HG03460 (cell line): ENCODE measurements at regions not wholly inside any gene's neighbourhood (a gene's known extent, or its start where the extent isn't known, plus 50 kb on each side); places are given as distances from the start of the nearest gene placed in this dataset.
"Not testable (repeated sequence)": the region's sequence is repeated elsewhere in the genome, so short reads cannot be mapped to it uniquely, and the experiment has no call there.

Source experiments
- ATAC-seq: cut with Tn5 transposase; IDR thresholded peaks from one replicate; pipeline ENCODE4 v1.9.1; 2021; ENCODE audit not compliant: unreplicated experiment

GRCh38 chr6:131336596-131336995 lies 201.3 kb downstream of the AKAP7 start:
- no peak for ATAC-seq

- not testable (repeated sequence) for ATAC-seq
Measured at GRCh38 chr6:131346896-131347295, 211.6 kb downstream of the AKAP7 start.

- no peak for ATAC-seq
Measured at GRCh38 chr6:131348572-131348971, 213.3 kb downstream of the AKAP7 start.

- no peak for ATAC-seq
Measured at GRCh38 chr6:131349199-131349598, 213.9 kb downstream of the AKAP7 start.

- no peak for ATAC-seq
Measured at GRCh38 chr6:131353106-131353505, 217.8 kb downstream of the AKAP7 start.

GRCh38 chr6:131353876-131354275 lies 218.6 kb downstream of the AKAP7 start:
- no peak for ATAC-seq

GRCh38 chr6:131354356-131354755 lies 218.7 kb upstream of the ARG1 start:
- no peak for ATAC-seq

- ATAC-seq, result no peak
Measured at GRCh38 chr6:131356161-131356560, 216.9 kb upstream of the ARG1 start.

- ATAC-seq, result no peak
Measured at GRCh38 chr6:131357501-131357900, 215.5 kb upstream of the ARG1 start.

- no peak for ATAC-seq
Measured at GRCh38 chr6:131362070-131362469, 211.0 kb upstream of the ARG1 start.

- no peak for ATAC-seq
Measured at GRCh38 chr6:131362696-131363095, 210.3 kb upstream of the ARG1 start.

- no peak for ATAC-seq
Measured at GRCh38 chr6:131363947-131364834, 208.8 kb upstream of the ARG1 start.

- no peak for ATAC-seq
Measured at GRCh38 chr6:131366223-131366622, 206.8 kb upstream of the ARG1 start.

GRCh38 chr6:131367206-131367873 lies 205.7 kb upstream of the ARG1 start:
- no peak for ATAC-seq

GRCh38 chr6:131368198-131368911 lies 204.7 kb upstream of the ARG1 start:
- peak; percentile 84 for ATAC-seq

GRCh38 chr6:131372535-131372934 lies 200.5 kb upstream of the ARG1 start:
- ATAC-seq, result no peak

GRCh38 chr6:131377112-131377705 lies 195.8 kb upstream of the ARG1 start:
- ATAC-seq, result no peak

- no peak for ATAC-seq
Measured at GRCh38 chr6:131378874-131379273, 194.2 kb upstream of the ARG1 start.

GRCh38 chr6:131379948-131380347 lies 193.1 kb upstream of the ARG1 start:
- ATAC-seq, result no peak

- no peak for ATAC-seq
Measured at GRCh38 chr6:131381052-131381708, 191.8 kb upstream of the ARG1 start.

- ATAC-seq, result no peak
Measured at GRCh38 chr6:131381709-131382093, 191.3 kb upstream of the ARG1 start.
